Hematopoietic multipotent progenitor cell treated with erythropoietin and hydrocortisone succinate and interleukin-3 and kit ligand, for 8 days (in vitro differentiated cells): ENCODE measurements at regions not wholly inside any gene's neighbourhood (a gene's known extent, or its start where the extent isn't known, plus 50 kb on each side); places are given as distances from the start of the nearest gene placed in this dataset.
A peak's percentile ranks its signal among the peaks of the same experiment; 100 is the strongest.

Source experiments
- DNase-seq: peaks from one replicate; pipeline ENCODE4 v3.0.0-alpha.2; 2015

DNA sequence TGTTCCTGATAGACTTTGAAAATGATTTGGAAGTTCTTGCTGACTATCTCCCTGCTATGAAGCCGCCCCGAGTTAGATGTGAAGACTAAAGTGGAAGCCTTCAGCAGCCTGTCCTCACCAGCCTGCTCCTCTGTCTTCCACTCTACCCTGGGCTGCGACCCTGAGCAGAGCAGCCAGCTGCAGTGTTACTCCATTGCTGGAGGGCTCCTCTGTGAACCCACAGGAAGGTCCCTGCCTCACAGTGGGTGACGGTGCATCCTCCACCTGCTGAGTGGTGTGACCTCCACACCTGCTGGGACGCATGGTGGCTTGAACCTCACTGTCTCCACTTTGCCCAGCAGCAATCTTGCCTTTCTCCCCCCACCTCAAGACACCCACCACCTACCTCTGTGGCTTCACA lies 116.4 kb downstream of the IRS2 start:
- no peak for DNase-seq

DNA sequence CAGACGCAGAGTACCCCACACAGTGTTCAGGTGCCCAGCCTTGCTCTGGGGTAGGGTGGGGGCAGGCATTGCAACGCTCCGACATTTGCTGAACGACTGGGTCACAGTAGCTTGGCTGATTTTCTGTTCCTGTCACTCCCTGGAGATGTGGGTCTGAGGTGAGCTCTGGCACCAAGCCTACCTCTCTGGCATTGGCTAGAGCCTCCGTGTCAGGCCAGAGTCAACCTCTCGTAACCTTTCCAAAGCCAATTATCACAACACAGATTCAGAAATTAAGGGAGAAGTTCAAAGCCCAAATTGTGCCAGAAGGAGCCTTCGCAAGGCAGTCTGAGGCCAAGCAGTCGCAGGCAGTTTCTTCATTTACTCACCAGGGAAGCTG lies 117.2 kb downstream of the IRS2 start:
- no peak for DNase-seq

DNA sequence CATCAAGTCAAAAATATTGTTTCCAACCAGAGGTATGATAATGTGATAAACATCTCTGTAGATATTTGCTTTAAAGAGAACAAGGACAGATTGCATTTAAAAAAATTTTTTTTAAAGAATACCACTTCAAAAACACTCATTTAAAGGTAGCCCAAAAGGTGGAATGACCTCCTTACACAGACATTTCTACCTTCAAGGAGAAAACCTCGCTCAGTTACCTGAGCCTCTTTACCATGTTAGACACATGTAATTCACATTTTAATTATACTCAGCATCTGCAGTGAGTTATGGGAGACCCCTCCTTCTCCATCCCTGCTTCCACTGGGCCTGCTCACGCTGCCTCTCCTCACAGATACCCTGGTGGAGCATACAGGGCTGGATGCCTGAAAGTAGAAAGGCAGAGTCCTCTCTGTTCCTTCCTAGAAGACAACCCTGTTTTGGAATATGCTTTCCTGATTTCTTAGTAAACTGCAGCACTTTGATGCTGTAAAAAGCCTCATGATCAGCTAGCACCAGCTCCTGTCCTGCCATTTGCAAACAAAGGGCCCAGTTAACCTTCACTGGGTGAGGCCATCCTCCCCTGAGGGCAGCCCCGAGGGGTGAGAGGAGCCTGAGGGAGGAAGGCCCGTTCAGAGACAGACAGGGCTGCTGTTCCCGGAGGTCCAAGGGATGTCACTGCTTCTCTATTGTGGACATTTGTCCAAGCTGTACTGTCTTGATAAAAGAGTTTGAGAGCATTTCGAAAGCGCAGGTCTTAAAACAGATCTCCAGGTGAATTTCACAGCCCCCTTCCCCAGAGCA lies 117.8 kb downstream of the IRS2 start:
- no peak for DNase-seq

DNA sequence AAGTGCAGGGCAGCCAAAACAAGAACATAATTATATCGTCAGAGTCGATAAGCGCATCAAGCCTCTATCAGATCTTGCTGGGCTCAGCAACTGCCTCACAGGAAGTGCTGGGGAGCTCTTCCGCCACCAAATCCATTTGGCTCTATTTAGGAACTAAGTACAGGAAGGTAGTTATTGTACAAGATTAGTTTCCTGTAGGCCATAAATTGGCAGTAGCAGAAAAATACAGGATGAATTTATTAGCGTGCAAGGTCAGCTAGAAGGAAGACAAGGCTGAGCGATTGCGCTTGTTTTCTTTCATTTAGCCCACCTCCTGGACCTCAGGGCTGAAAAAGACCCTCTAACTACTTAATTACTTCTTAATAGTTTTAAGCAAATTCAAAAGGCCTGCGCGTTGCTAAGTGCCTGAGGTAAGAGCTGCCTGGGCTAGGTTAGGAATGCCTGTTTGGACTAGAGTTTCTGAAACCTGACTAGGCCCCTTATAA lies 118.5 kb downstream of the IRS2 start:
- DNase-seq: peak; percentile 7

DNA sequence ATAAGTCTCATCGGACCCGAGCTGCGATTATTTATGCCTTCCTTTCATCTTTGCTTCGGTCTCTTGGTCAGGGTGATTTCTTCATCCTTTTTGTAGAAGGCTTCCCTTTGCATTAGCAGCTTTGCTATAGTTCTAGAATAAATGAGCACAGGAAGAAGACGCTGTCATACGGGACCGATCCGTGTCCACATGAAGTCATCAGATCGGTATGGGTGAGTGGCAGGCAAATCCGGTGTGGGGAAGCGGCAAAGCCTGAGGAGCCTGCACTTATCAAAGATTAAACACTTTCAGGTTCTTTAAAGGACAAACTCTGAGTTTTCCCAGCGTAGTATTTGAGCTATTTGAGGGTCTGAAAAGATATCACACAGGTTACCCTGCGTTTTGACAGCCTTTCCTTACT lies 119.3 kb downstream of the IRS2 start:
- DNase-seq: no peak

DNA sequence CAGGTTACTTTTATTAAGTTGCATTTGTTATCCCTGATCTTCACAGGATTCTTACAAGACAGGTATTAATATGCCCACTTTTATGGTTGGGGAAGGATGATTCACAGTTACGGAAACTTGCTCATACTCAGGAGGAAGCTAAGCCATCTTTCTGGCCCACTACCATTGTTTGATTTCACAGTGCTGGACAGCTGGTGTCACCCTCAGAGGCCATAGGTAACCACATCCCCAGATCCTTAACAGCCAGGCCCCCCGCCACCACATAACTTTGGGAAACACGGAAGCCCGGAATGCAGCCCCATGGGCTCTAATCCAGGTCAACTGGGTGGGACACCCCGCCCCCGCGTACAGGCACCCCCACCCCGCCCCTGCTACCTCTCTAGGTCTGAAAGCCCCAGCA lies 119.7 kb downstream of the IRS2 start:
- DNase-seq: no peak

DNA sequence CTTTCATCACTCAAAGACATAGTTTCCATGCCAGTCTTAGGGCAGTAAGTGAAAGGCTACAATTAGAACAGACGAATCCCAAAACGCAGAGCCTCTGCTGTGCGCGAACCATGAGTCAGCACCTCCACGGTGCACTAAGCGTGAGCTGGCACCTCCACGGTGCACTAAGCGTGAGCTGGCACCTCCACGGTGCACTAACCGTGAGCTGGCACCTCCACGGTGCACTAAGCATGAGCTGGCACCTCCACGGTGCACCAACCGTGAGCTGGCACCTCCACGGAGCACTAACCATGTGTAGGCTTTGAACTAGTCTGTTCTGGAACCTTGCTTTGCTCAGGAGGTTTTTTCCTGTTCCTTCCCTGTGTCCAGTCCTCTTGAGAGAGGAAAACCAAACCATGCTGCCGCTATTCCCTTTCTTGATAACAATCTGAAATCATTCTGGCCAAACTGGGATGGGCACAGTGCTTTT lies 120.6 kb downstream of the IRS2 start:
- DNase-seq: no peak

DNA sequence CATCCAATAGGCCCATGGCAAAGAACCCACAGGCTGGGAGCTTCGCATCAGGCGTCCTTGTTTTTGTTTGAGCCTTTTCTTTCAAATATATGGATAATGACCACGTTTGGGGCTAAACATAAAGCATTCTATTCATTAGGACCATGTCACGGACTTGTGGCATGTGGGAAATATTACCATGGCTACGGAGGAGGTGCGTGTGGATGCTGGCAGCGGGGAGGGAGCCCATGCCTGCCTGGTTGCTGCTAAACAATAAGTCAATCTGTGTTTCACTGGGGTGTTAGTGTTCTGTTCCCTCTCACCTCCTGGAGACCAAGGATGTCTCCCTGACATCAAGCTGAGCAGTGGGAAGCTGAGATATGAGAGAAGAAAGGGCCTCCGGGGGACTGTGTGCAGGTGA lies 121.1 kb downstream of the IRS2 start:
- DNase-seq: no peak

DNA sequence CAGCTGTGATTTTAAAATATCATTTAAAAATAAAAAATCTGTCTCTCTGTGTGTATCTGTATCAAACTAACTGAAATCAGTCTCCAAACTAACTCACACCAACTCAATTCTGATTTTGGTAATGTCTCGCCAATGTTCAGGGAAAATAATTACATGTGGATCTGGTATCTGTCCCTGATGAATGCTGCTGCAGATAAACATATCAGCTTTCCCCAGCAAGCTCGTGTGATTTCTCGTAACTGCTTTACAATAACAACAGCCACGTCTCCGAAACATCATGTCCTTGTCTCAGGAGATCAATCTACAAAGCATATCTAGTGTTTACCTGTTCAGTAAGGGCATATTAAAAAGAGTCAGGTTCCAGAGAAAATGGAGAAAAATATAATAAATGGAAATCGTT lies 129.0 kb downstream of the IRS2 start:
- peak; percentile 11 for DNase-seq

DNA sequence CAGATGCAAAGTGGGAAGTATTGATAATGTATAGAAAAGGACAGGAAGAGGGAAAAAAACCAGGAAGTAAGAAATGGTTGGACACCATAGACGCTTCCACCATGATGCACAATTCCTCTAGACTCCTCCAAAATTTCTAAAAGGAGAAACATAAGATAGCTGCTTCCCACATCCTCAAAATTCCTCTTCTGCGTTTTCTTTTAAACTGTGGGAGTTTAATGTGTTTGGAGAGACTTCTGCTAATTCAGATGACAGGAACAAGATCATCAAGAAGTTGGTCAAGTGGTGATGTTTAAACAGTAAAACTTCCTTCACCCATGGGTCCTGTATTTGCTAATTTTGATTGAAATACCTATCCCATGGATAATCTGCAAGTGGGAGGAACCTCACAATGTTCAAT lies 130.2 kb downstream of the IRS2 start:
- DNase-seq: no peak

DNA sequence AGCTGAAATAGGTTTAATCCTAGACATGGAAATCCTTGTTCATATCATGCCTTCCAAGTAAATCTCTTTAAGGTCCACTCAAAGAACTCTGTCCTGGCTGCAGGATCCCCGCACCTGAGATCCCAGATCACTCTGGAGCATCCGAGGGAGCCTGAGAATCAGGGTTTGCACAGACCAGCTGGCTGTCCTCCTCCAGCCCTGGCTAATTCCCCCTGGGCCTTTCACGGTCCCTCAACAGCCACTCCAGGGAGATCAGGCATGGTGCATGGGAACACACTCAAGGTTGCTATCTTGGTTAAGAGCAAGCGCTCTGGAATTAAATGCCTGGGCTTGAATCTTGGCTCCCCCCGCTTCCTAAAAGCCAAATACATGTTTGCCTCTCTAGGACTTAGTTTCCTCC lies 130.8 kb downstream of the IRS2 start:
- DNase-seq: no peak

DNA sequence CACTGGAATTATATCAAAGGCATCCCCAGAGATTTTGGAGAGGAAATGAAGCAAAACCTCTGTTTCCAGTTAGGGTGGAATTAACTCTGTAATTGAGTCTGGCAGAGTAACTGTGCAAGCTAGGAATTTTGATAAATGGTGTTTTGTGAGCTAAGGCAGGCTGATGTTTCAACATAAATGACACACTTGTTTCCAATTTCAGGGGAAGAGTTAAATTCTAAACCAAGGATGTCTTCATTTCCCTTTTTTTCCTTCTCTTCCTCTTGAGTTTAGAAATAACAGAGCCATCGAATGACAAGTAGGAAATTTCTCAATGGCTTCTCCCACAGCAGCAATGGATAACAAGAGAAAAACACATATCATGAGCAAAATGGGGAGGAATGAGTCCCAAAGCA lies 131.2 kb downstream of the IRS2 start:
- no peak for DNase-seq

DNA sequence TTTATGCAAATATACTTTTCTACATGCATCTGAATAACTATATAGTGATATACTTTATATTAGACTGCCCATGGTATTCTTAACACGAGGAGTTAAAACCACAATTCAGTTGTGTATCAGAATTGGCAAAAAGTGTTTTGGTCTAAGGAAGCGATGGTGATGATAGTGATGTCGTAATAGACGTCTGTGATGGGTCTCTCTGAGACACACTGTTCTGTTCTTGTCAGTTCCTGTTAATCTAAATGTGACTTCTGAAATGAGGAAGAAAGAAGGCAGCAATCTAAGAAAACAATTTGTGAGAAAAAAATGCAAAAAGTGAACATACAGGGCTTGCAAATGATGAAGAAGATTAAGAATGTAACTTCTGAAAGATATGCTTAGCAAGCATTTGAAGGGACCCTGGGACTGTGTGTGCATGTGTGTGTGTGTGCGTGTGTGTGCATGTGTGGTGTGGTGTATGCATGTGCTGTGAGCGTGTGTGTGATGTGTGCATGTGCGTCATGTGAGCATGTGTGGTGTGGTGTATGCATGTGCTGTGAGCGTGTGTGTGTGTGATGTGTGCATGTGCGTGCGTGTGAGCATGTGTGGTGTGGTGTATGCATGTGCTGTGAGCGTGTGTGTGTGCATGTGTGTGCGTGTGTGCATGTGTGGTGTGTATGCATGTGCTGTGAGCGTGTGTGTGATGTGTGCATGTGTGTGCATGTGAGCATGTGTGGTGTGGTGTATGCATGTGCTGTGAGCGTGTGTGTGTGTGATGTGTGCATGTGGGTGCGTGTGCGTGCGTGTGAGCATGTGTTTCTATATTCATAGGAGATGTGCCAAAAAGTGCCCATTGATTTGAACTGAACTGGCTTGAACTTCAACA lies 131.8 kb downstream of the IRS2 start:
- DNase-seq: peak; percentile 69

DNA sequence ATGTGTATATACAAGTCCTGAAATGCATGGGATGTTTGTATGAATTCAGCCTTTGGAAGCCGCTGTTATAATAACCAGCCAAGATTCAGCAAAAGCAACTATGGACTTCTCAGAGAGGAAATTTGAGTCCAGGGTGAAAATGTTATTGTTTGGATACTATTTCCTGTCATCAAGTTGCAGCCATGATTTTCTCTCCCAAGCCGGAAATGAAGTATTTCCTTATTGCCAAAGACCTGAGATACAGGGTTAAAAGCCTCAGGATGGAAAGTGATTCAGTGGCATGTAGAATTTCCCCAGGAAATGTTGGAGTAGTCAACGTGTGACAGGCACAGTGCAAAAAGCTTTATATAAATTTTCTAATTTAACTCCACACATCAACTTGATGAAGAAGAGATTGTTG lies 133.9 kb downstream of the IRS2 start:
- no peak for DNase-seq

DNA sequence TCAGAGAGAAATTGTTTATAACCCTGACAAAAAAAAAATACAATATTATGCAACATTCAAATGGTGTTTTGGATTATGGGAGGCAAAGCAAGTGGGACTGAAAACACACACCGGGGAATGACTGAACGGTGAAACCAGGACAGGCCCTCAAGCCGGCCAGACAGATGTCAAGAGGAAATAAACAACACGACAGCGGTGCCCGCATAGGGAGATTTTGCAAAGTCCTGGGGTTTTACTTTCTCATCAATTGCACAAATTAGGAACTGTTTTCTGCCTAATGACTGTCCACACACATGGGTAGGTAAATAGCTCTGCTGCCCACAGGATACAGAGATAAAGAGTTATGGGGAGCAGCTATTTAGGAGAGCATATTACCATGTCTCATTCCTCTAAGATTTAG lies 134.5 kb downstream of the IRS2 start:
- no peak for DNase-seq

DNA sequence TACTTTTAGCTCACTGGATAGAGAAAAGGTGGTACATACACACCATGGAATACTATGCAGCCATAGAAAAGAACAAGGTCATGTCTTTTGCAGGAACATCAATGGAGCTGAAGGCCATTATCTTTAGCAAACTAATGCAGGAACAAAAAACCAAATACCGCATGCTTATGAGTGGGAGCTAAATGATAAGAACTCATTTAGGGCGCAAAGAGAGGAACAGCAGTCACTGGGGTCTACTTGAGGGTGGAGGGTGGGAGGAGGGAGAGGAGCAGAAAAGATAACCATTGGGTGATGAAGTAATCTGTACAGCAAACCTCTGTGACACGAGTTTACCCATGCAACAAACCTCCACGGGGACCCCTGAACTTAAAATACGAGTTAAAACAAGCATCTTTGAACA lies 135.1 kb downstream of the IRS2 start:
- DNase-seq: peak; percentile 23

DNA sequence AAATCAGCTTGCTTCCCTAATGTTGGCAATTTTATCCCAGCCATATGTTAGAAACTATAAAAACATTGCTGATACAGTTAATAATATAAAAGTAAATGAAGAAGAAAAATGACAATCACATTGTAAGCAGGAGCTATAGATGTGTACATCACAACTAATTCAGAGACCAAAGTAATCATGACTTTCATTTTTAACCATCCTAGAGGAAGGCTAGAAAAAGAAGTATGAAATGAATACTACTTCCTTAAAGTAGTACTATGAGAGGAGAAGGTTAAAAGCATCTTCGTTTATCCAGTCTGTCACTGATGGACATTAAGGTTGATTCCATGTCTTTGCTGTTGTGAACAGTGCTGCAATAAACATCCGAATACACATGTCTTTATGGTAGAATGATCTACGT lies 135.5 kb downstream of the IRS2 start:
- DNase-seq: no peak

DNA sequence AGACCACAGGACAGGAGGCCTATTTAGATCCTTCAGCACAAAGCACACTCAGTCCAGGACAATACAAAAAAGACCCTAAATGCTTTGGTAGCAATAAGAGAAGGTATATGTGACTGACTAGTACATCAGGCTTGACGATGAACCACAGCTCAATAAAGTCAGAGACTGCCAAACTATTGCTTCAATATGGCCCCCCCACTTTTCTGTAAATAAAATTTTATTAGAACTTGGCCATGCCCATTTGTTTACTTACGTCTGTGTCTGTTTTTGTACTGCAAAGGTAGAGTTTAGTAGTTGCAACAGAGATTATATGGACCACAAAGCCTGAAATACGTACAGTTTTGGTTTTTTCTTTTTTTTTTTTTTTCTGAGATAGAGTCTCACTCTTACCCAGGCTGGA lies 136.7 kb downstream of the IRS2 start:
- DNase-seq: no peak

DNA sequence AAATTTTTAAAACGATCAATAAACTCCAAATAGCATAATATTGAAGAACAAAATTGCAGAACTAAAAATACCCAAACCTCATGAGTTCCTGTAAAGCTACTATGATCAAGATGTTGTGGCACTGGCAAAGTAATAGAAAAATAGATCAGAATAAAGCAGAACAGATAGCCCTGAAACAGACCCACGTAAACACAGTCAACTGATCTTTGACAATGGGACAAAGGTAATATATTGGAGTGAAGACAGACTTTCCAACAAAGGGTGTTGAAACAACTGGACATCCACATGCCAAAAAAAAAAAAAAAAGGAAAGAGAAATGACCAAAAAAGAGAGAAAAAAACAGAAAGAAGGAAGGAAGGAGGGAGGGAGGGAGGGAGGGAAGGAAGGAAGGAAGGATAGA lies 138.7 kb downstream of the IRS2 start:
- DNase-seq: no peak

DNA sequence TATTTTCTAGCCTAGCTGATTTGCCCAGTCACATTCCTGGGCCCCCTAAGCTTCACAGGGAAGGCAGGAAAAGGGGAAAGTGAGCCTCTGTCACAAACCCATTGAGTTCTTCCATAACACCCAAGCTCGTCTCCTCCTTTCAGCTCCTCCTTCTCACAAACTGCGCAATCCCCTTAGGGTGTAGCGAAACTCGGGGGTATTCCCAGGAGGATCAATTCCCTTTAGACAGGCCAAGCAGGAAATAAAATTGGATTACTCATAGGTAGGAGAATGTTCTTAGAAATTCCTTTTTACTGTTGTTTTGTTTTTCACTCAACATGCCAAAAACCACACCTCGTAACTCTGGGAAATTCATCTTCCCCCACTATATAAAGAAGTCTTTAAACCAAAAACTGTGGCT lies 139.3 kb downstream of the IRS2 start:
- no peak for DNase-seq

DNA sequence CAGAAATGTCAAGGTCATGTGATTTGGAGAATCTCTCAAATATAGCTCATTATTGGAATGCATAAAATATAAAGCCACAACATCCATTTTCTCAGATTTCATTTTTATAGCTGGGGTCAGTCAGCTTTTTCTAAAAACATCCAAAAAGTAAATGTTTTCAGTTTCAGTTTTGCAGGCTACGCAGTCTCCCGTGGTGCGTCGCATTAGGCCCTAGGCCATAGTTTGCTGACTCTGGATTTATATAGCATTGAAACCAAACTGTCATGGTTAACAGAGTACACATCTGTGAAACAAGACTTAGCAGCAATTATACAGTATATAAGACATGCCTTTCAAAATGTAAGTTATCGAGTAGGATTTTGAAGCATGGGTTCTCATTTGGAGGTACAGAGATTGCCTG lies 140.0 kb downstream of the IRS2 start:
- DNase-seq: no peak

DNA sequence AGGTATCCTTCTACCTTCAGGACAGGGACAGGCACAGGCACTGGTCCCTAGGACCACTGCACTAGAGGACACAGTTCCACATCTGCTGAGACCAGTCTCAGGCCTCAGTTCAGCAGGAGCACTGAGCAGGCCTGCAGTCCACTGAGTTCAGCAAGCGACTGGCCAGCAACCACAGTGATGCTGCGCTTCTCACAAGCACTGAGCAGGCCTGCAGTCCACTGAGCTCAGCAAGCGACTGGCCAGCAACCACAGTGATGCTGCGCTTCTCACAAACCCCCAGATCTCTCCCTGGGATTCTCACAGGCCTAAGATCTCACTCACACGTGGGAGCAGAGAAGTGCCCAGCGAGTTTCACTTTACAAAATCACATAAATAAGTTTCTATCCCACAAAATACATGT lies 140.6 kb downstream of the IRS2 start:
- no peak for DNase-seq

DNA sequence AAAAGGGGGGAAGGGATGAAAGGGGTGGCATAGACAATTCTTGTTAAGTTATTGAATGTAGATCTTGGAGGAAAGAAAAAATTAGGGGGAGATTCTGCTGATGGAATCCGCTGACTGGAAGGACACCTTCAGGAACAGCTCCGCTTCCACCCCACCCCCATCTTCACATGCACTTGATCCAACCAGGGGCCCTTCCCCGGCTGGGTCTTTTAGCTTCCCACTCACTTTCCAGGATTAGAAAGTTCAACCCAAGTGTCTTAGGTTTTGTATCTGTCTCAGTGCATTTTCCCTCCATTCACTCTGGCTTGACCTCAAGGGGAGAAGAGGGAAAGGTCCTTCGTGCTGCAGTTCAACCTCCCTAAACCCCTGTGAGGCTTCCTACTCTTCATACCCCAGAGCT lies 141.4 kb downstream of the IRS2 start:
- no peak for DNase-seq

DNA sequence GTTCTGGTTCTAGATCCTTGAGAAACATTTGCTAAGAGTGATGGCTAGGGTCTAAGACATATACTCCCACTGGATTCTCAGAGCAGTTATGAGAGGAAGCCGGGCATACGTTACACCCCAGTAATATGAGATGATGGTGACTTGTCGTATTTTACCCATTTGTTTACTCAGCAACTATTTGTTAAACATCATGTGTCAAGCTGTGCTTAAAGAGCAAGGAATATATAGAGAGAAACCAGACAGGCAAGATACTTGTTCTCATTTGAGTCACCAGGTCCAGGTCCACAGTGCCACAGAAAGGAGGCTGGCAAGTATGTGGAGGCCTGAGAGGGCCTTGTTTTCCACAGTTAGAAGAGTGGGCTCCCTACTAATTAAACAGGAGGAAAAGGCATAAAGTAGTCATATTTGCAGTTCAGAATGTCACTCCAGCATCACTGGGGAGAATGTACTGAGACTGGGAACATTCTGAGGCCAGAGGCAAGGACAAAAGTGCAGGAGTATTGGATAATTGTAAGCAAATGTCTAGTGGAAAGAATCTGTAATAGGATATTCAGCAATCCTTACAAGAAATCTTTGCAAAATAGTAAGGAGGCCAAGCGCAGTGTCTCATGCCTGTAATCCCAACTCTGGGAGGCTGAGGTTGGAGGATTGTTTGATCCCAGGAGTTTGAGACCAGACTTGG lies 142.2 kb downstream of the IRS2 start:
- no peak for DNase-seq
